ENCODE measurements at regions not wholly inside any gene's neighbourhood (a gene's known extent, or its start where the extent isn't known, plus 50 kb on each side); places are given as distances from the start of the nearest gene placed in this dataset.

DNA sequence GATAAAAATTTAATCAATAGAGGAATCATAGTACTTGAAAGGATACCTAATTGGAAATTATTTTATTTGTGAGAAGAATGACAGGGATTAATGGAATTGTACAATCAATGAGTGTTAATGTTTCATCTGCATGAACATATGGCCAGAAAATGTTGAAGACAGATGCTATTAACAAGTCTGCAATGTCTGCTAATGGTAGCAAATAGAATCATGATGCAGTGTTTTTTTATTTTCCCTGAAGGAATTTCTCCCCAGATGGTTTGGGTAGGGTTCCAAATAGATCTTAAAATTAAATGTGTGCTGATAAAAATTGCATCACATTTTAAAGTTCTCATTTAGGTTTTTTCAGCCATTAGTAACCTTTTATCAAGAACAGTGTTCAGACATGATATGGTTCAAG, 291.3 kb upstream of the TRAM1L1 start:
- TF ChIP-seq POLR2A (IDR thresholded peaks at IDR 0.05; ENCODE audit: low read depth, low read length) = no peak
- TF ChIP-seq POU2F2 (IDR thresholded peaks at IDR 0.05; ENCODE audit: low read depth, low read length) = no peak
- no peak for TF ChIP-seq TAF1 (IDR thresholded peaks at IDR 0.05; ENCODE audit: low read depth, low read length)
- TF ChIP-seq POLR2AphosphoS5 (IDR thresholded peaks at IDR 0.05; ENCODE audit: low read depth, low read length) = no peak
- no peak for TF ChIP-seq PAX5 (IDR thresholded peaks at IDR 0.05; ENCODE audit: insufficient read depth, low read length, severe bottlenecking)

Data from GM12891 (cell line).